SU-DHL-6 (cell line): ENCODE measurements at regions not wholly inside any gene's neighbourhood (a gene's known extent, or its start where the extent isn't known, plus 50 kb on each side); places are given as distances from the start of the nearest gene placed in this dataset.

ENCODE experiments used
- H2AFZ ChIP-seq: fragments of 200-600 bp; sonication (generic); 2 replicates; pipeline ENCODE4 v1.6.1; 2014; ENCODE audit warnings: low read depth, mild to moderate bottlenecking, moderate library complexity, mixed read lengths, antibody characterized with exemption, low read length; ENCODE audit not compliant: severe bottlenecking
- H3F3A ChIP-seq: fragments of 200-600 bp; shearing (Covaris generic); 2 replicates; pipeline ENCODE4 v1.6.0; 2016; ENCODE audit warnings: antibody characterized with exemption, mild to moderate bottlenecking; ENCODE audit not compliant: insufficient read depth
- H3K27ac ChIP-seq: fragments of 200-600 bp; sonication (generic); 2 replicates; pipeline ENCODE4 v1.5.1; 2016; ENCODE audit warnings: low read depth, mild to moderate bottlenecking, low read length, moderate library complexity, mixed read lengths
- H3K27me3 ChIP-seq: fragments of 200-600 bp; sonication (generic), shearing (Covaris generic); 2 replicates; pipeline ENCODE4 v1.6.0; 2014; ENCODE audit warnings: mild to moderate bottlenecking, low read length
- H3K36me3 ChIP-seq: fragments of 200-600 bp; sonication (generic); 2 replicates; pipeline ENCODE4 v1.6.1; 2014; ENCODE audit warnings: mild to moderate bottlenecking, low read length, mixed read lengths
- H3K4me2 ChIP-seq: fragments of 300-600, 200-600 bp; shearing (Covaris generic), sonication (generic); 2 replicates; pipeline ENCODE4 v1.6.0; 2014; ENCODE audit warnings: low read length, low read depth, mild to moderate bottlenecking; ENCODE audit not compliant: poor library complexity, severe bottlenecking
- H3K4me3 ChIP-seq: fragments of 200-600 bp; sonication (generic); 2 replicates; pipeline ENCODE4 v1.5.1; 2014; ENCODE audit warnings: antibody characterized with exemption, low read length, mild to moderate bottlenecking, mixed read lengths; ENCODE audit not compliant: insufficient read depth, poor library complexity, severe bottlenecking
- H3K79me2 ChIP-seq: fragments of 200-600 bp; sonication (generic); 2 replicates; pipeline ENCODE4 v1.6.1; 2014; ENCODE audit warnings: mild to moderate bottlenecking, low read length, moderate library complexity; ENCODE audit not compliant: insufficient read depth
- H3K9ac ChIP-seq: fragments of 200-600 bp; sonication (generic); 2 replicates; pipeline ENCODE4 v1.7.0; 2014; ENCODE audit warnings: mild to moderate bottlenecking, low read length
- H3K9me2 ChIP-seq: fragments of 200-600 bp; sonication (generic); replicated peaks from 2 replicates; pipeline ENCODE4 v1.6.1; 2014; ENCODE audit warnings: low read length; ENCODE audit not compliant: insufficient read depth
- H3K9me3 ChIP-seq: fragments of 200-600 bp; sonication (generic); 2 replicates; pipeline ENCODE4 v1.6.1; 2014; ENCODE audit warnings: low read length, mixed read lengths; ENCODE audit not compliant: insufficient read depth
- H4K20me1 ChIP-seq: fragments of 200-600 bp; sonication (generic); 2 replicates; pipeline ENCODE4 v1.6.1; 2014; ENCODE audit warnings: low read depth, mild to moderate bottlenecking, antibody characterized with exemption, low read length, moderate library complexity, mixed read lengths
- CTCF ChIP-seq: fragments of 200-600 bp; sonication (generic); IDR thresholded peaks from one replicate; pipeline ENCODE4 v1.5.1; 2017; ENCODE audit warnings: antibody characterized with exemption, mild to moderate bottlenecking, low read length, moderate library complexity; ENCODE audit not compliant: insufficient read depth, poor library complexity, severe bottlenecking
- EZH2phosphoT487 ChIP-seq: fragments of 200-600 bp; sonication (generic), shearing (Covaris generic); conservative IDR thresholded peaks from 2 replicates; pipeline ENCODE4 v1.6.1; 2018; ENCODE audit warnings: mild to moderate bottlenecking, antibody characterized with exemption, low read length, moderate library complexity, mixed read lengths

GRCh38 chr1:54459140-54459539, 52.9 kb upstream of the SSBP3 start:
- Histone ChIP-seq H2AFZ (no peak overlapping the region), H3K27me3 (no peaks in the 10 kb centered on the region), H3K9me2 (no peaks in the 10 kb centered on the region), H3F3A (no peaks in the 10 kb centered on the region), H3K27ac (no peak overlapping the region), H3K9me3 (no peaks in the 10 kb centered on the region), H3K4me2 (no peak overlapping the region), H3K79me2 (no peaks in the 10 kb centered on the region), H4K20me1 (no peaks in the 10 kb centered on the region), H3K4me3 (no peak overlapping the region), H3K9ac (no peak overlapping the region), H3K36me3 (no peaks in the 10 kb centered on the region)
- TF ChIP-seq EZH2phosphoT487 (no peak), CTCF (no peak)

- Histone ChIP-seq H3K9me3 (no peaks in the 10 kb centered on the region), H3F3A (no peaks in the 10 kb centered on the region), H3K9me2 (no peaks in the 10 kb centered on the region), H3K27ac (no peak overlapping the region), H3K4me2 (no peak overlapping the region), H3K27me3 (no peaks in the 10 kb centered on the region), H2AFZ (no peak overlapping the region), H3K36me3 (no peaks in the 10 kb centered on the region), H3K79me2 (no peaks in the 10 kb centered on the region), H4K20me1 (no peaks in the 10 kb centered on the region), H3K4me3 (no peak overlapping the region), H3K9ac (no peak overlapping the region)
- TF ChIP-seq EZH2phosphoT487 = no peak
Observed at GRCh38 chr1:54456921-54457529, 50.8 kb upstream of the SSBP3 start.

- no peaks in the 10 kb centered on the region for H3K9me3 ChIP-seq
- no peaks in the 10 kb centered on the region for H3K27me3 ChIP-seq
- H4K20me1 ChIP-seq = no peaks in the 10 kb centered on the region
- H3F3A ChIP-seq = no peaks in the 10 kb centered on the region
- no peak overlapping the region for H3K4me2 ChIP-seq
- no peaks in the 10 kb centered on the region for H3K9me2 ChIP-seq
- H3K27ac ChIP-seq = no peak overlapping the region
- TF ChIP-seq CTCF (no peak), EZH2phosphoT487 (no peak)
- no peak overlapping the region for H3K9ac ChIP-seq
- no peak overlapping the region for H2AFZ ChIP-seq
- no peaks in the 10 kb centered on the region for H3K79me2 ChIP-seq
- no peak overlapping the region for H3K4me3 ChIP-seq
- H3K36me3 ChIP-seq = no peaks in the 10 kb centered on the region
Observed at GRCh38 chr1:54456361-54456760, 50.2 kb upstream of the SSBP3 start.
